ENCODE measurements at regions not wholly inside any gene's neighbourhood (a gene's known extent, or its start where the extent isn't known, plus 50 kb on each side); places are given as distances from the start of the nearest gene placed in this dataset.

DNA sequence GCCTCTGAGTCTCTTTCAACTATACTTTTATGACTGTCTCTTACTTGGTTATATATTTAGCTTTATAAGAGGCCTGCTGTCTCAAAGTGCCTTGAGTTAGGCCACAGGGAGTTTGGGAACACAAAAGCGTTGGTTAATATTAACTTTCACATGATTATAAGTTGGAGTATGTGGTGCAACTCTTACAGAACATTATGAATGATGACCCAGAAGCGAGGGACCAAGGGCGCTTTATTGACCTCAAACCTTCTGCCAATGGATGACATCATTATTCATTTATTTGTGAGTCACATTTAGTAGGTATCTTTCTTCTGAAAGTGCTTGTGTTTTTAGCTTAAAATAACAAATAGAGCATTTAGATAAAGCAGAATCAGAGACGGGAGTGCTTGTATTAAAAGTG is 298.0 kb upstream of the ZC3H12C start:
- TF ChIP-seq NFIC (IDR thresholded peaks at IDR 0.05), result no peak
- no peak for TF ChIP-seq CREB1 (IDR thresholded peaks at IDR 0.05; ENCODE audit: low read depth)
- no peak for TF ChIP-seq MAX (IDR thresholded peaks at IDR 0.05)
- no peak for TF ChIP-seq REST (IDR thresholded peaks at IDR 0.05; ENCODE audit: low read depth)

All from Ishikawa (cell line).